HL-60 (cell line): ENCODE measurements at regions not wholly inside any gene's neighbourhood (a gene's known extent, or its start where the extent isn't known, plus 50 kb on each side); places are given as distances from the start of the nearest gene placed in this dataset.

Experiments used
- GABPA ChIP-seq: IDR thresholded peaks from 2 replicates; pipeline ENCODE4 v1.6.1; 2012; ENCODE audit warnings: low read depth
- POLR2AphosphoS5 ChIP-seq: IDR thresholded peaks from 2 replicates; pipeline ENCODE4 v1.6.1; 2012; ENCODE audit warnings: low read depth
- TF ChIP-seq, protein P1 (sequence below): IDR thresholded peaks from one replicate; pipeline ENCODE4 v1.5.1; 2011; ENCODE audit warnings: low read length, control low read depth, inconsistent platforms; ENCODE audit not compliant: insufficient read depth
- TF ChIP-seq, protein P2 (sequence below): IDR thresholded peaks from 2 replicates; pipeline ENCODE4 v1.6.1; 2012; ENCODE audit warnings: low read depth; ENCODE audit not compliant: insufficient replicate concordance

DNA sequence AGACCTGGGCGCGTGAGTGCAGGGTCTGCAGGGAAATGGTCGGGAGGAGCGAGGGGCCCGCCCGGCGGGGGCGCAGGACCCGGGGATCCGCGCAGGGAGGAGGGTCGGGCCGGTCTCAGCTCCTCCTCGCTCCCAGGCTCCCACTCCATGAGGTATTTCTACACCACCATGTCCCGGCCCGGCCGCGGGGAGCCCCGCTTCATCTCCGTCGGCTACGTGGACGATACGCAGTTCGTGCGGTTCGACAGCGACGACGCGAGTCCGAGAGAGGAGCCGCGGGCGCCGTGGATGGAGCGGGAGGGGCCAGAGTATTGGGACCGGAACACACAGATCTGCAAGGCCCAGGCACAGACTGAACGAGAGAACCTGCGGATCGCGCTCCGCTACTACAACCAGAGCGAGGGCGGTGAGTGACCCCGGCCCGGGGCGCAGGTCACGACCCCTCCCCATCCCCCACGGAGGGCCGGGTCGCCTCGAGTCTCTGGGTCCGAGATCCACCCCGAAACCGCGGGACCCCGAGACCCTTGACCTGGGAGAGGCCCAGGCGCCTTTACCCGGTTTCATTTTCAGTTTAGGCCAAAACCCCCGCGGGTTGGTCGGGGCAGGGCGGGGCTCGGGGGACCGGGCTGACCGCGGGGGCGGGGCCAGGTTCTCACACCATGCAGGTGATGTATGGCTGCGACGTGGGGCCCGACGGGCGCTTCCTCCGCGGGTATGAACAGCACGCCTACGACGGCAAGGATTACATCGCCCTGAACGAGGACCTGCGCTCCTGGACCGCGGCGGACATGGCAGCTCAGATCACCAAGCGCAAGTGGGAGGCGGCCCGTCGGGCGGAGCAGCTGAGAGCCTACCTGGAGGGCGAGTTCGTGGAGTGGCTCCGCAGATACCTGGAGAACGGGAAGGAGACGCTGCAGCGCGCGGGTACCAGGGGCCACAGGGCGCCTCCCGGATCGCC, 54.2 kb upstream of the HLA-A start:
- TF ChIP-seq, protein P1, sequence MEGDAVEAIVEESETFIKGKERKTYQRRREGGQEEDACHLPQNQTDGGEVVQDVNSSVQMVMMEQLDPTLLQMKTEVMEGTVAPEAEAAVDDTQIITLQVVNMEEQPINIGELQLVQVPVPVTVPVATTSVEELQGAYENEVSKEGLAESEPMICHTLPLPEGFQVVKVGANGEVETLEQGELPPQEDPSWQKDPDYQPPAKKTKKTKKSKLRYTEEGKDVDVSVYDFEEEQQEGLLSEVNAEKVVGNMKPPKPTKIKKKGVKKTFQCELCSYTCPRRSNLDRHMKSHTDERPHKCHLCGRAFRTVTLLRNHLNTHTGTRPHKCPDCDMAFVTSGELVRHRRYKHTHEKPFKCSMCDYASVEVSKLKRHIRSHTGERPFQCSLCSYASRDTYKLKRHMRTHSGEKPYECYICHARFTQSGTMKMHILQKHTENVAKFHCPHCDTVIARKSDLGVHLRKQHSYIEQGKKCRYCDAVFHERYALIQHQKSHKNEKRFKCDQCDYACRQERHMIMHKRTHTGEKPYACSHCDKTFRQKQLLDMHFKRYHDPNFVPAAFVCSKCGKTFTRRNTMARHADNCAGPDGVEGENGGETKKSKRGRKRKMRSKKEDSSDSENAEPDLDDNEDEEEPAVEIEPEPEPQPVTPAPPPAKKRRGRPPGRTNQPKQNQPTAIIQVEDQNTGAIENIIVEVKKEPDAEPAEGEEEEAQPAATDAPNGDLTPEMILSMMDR, result no peak
- TF ChIP-seq, protein P2, sequence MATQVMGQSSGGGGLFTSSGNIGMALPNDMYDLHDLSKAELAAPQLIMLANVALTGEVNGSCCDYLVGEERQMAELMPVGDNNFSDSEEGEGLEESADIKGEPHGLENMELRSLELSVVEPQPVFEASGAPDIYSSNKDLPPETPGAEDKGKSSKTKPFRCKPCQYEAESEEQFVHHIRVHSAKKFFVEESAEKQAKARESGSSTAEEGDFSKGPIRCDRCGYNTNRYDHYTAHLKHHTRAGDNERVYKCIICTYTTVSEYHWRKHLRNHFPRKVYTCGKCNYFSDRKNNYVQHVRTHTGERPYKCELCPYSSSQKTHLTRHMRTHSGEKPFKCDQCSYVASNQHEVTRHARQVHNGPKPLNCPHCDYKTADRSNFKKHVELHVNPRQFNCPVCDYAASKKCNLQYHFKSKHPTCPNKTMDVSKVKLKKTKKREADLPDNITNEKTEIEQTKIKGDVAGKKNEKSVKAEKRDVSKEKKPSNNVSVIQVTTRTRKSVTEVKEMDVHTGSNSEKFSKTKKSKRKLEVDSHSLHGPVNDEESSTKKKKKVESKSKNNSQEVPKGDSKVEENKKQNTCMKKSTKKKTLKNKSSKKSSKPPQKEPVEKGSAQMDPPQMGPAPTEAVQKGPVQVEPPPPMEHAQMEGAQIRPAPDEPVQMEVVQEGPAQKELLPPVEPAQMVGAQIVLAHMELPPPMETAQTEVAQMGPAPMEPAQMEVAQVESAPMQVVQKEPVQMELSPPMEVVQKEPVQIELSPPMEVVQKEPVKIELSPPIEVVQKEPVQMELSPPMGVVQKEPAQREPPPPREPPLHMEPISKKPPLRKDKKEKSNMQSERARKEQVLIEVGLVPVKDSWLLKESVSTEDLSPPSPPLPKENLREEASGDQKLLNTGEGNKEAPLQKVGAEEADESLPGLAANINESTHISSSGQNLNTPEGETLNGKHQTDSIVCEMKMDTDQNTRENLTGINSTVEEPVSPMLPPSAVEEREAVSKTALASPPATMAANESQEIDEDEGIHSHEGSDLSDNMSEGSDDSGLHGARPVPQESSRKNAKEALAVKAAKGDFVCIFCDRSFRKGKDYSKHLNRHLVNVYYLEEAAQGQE, result no peak
- TF ChIP-seq POLR2AphosphoS5, result no peak
- TF ChIP-seq GABPA, result no peak
